A549 (cell line): ENCODE measurements at regions not wholly inside any gene's neighbourhood (a gene's known extent, or its start where the extent isn't known, plus 50 kb on each side); places are given as distances from the start of the nearest gene placed in this dataset.

Experiments
- EP300 ChIP-seq, 2 experiments: fragments of >200 bp; sonication (Bioruptor Twin); formaldehyde crosslinking; IDR thresholded peaks; 2 replicates in 1 of 2; 3 replicates in 1 of 2; pipeline ENCODE4 v1.6.1; 2016 to 2017
- FOSL2 ChIP-seq, 2 experiments: fragments of 450-650 bp in 1 of 2; fragments of >200 bp in 1 of 2; sonication (Bioruptor Twin) in 1 of 2; formaldehyde crosslinking; IDR thresholded peaks; 2 replicates each; pipeline versions ENCODE4 v1.5.0 to v1.6.1; 2016 to 2020; ENCODE audit warnings: mild to moderate bottlenecking in 1 of 2, moderate library complexity in 1 of 2
- JUN ChIP-seq, 2 experiments: fragments of >200 bp; sonication (Bioruptor Twin); formaldehyde crosslinking; IDR thresholded peaks; 2 replicates in 1 of 2; 3 replicates in 1 of 2; pipeline ENCODE4 v1.6.1; 2016 to 2017
- POLR2A ChIP-seq: IDR thresholded peaks from 2 replicates; pipeline ENCODE4 v1.6.1; 2012; ENCODE audit warnings: mild to moderate bottlenecking, low read length
- RARB ChIP-seq: fragments of 250-450 bp; sonication (Bioruptor Pico); IDR thresholded peaks from 2 replicates; pipeline ENCODE4 v1.8.0; 2021; ENCODE audit warnings: mild to moderate bottlenecking, moderate library complexity
- RCOR1 ChIP-seq: fragments of 150-350 bp; IDR thresholded peaks from 2 replicates; pipeline ENCODE4 v1.6.1; 2014; ENCODE audit warnings: antibody characterized with exemption, low read length, low read depth
- RNF2 ChIP-seq: fragments of 200-600 bp; sonication (generic); IDR thresholded peaks from 2 replicates; pipeline ENCODE4 v1.6.1; 2016; ENCODE audit warnings: low read depth, mild to moderate bottlenecking, antibody characterized with exemption, moderate library complexity, borderline replicate concordance
- TP53 ChIP-seq: fragments of 250-450 bp; sonication (Bioruptor Pico); IDR thresholded peaks from 2 replicates; pipeline ENCODE4 v1.5.0; 2021; ENCODE audit warnings: mild to moderate bottlenecking, moderate library complexity
- ZNF302 ChIP-seq: fragments of 250-450 bp; sonication (Bioruptor Pico); IDR thresholded peaks from 2 replicates; pipeline ENCODE4 v1.9.0; 2021; ENCODE audit warnings: inconsistent platforms, mild to moderate bottlenecking, moderate library complexity
- TF ChIP-seq, protein P1 (sequence below): fragments of >200 bp; sonication (Bioruptor Twin); formaldehyde crosslinking; IDR thresholded peaks from 3 replicates; pipeline ENCODE4 v1.5.1; 2016

DNA sequence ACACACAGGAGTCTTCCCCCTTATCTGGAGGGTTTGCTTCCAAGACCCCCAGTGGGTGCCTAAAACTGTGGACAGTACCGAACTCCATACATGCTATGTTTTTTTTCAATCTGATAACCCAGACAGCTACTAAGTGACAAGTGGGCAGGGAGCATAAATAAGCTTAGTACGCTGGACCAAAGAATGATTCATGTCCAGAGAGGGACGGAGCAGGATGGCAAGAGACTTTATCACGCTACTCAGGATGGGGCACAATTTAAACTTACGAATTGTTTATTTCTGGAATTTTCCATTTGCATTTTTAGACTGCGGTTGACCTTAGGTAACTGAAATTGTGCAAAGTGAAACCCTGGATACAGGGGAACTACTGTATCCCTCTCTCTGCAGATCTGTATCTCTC, 410.0 kb upstream of the MKI67 start:
- no peak for TF ChIP-seq TP53
- no peak for TF ChIP-seq FOSL2 (IDR thresholded peaks at IDR 0.05)
- no peak for TF ChIP-seq FOSL2 (CRISPR knock-in tag; IDR thresholded peaks at IDR 0.05)
- TF ChIP-seq, protein P1, sequence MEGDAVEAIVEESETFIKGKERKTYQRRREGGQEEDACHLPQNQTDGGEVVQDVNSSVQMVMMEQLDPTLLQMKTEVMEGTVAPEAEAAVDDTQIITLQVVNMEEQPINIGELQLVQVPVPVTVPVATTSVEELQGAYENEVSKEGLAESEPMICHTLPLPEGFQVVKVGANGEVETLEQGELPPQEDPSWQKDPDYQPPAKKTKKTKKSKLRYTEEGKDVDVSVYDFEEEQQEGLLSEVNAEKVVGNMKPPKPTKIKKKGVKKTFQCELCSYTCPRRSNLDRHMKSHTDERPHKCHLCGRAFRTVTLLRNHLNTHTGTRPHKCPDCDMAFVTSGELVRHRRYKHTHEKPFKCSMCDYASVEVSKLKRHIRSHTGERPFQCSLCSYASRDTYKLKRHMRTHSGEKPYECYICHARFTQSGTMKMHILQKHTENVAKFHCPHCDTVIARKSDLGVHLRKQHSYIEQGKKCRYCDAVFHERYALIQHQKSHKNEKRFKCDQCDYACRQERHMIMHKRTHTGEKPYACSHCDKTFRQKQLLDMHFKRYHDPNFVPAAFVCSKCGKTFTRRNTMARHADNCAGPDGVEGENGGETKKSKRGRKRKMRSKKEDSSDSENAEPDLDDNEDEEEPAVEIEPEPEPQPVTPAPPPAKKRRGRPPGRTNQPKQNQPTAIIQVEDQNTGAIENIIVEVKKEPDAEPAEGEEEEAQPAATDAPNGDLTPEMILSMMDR, result no peak
- TF ChIP-seq EP300 (IDR thresholded peaks at IDR 0.05), result no peak
- TF ChIP-seq RNF2, result no peak
- TF ChIP-seq JUN (IDR thresholded peaks at IDR 0.05), result no peak
- no peak for TF ChIP-seq POLR2A
- no peak for TF ChIP-seq RCOR1
- TF ChIP-seq RARB, result no peak
- TF ChIP-seq ZNF302, result no peak
